ENCODE measurements at regions not wholly inside any gene's neighbourhood (a gene's known extent, or its start where the extent isn't known, plus 50 kb on each side); places are given as distances from the start of the nearest gene placed in this dataset.

DNA sequence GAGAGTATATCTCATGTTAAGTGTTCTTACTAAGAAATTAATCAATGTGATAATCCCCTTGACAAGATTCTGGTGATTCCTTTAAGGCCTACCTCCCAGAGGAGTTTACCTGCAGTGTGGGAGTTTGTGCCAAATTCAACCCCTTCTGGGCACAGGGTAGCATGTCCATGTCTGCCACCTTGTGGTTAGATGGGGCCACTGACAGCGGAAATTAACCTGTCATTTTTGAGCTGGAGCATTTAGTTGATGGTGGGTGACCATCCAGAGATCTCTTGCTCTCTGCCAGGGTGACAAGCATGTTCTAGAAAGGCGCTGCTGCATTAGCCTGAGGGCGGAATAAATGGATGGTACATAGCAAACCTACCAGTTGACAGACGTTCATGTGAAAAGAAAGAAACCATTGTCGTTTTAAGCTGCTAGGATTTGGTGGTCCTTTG is 132.2 kb downstream of the FBXO4 start:
- H3K4me1 Mint-ChIP-seq = peaks cover 6% of the 10 kb centered on the region
- DNase-seq (ENCODE audit: low read depth, low spot score) = peak; percentile 42
- TF ChIP-seq, protein P1, sequence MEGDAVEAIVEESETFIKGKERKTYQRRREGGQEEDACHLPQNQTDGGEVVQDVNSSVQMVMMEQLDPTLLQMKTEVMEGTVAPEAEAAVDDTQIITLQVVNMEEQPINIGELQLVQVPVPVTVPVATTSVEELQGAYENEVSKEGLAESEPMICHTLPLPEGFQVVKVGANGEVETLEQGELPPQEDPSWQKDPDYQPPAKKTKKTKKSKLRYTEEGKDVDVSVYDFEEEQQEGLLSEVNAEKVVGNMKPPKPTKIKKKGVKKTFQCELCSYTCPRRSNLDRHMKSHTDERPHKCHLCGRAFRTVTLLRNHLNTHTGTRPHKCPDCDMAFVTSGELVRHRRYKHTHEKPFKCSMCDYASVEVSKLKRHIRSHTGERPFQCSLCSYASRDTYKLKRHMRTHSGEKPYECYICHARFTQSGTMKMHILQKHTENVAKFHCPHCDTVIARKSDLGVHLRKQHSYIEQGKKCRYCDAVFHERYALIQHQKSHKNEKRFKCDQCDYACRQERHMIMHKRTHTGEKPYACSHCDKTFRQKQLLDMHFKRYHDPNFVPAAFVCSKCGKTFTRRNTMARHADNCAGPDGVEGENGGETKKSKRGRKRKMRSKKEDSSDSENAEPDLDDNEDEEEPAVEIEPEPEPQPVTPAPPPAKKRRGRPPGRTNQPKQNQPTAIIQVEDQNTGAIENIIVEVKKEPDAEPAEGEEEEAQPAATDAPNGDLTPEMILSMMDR (conservative IDR thresholded peaks at IDR 0.05) = peak; percentile 85
- no peaks in the 10 kb centered on the region for H3K27me3 Mint-ChIP-seq (ENCODE audit: low read depth)
- H3K9me3 Mint-ChIP-seq = no peaks in the 10 kb centered on the region
- peak overlapping the region; percentile 70 for H3K27ac Mint-ChIP-seq (ENCODE audit: unreplicated experiment)
- no peak overlapping the region for H3K4me3 Mint-ChIP-seq
- no peaks in the 10 kb centered on the region for H3K36me3 Mint-ChIP-seq (ENCODE audit: low read depth)

DNA sequence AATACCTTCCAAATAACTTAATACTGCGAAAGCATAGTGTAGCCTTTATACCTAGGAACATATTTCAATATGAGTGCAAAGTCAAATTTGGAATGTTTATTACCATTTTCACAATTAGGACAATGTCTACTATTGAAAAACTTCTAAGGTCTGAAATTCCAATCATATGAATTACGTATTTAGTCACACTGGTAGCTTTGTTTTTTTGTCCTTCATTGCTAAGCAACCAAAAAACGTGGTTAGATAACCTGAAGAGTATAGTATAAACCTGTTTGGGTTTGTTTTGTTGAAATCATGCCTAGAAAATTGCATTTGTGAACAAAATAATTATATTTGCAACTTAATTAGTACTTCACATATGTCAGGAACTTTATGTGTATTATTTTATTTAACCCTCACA is 134.2 kb downstream of the FBXO4 start:
- TF ChIP-seq, protein P1 (conservative IDR thresholded peaks at IDR 0.05) = no peak
- Mint-ChIP-seq H3K36me3 (ENCODE audit: low read depth) (no peaks in the 10 kb centered on the region), H3K4me1 (peaks cover 6% of the 10 kb centered on the region), H3K9me3 (no peaks in the 10 kb centered on the region), H3K4me3 (no peak overlapping the region), H3K27ac (ENCODE audit: unreplicated experiment) (no peak overlapping the region), H3K27me3 (ENCODE audit: low read depth) (no peaks in the 10 kb centered on the region)
- no peak for DNase-seq (ENCODE audit: low read depth, low spot score)

DNA sequence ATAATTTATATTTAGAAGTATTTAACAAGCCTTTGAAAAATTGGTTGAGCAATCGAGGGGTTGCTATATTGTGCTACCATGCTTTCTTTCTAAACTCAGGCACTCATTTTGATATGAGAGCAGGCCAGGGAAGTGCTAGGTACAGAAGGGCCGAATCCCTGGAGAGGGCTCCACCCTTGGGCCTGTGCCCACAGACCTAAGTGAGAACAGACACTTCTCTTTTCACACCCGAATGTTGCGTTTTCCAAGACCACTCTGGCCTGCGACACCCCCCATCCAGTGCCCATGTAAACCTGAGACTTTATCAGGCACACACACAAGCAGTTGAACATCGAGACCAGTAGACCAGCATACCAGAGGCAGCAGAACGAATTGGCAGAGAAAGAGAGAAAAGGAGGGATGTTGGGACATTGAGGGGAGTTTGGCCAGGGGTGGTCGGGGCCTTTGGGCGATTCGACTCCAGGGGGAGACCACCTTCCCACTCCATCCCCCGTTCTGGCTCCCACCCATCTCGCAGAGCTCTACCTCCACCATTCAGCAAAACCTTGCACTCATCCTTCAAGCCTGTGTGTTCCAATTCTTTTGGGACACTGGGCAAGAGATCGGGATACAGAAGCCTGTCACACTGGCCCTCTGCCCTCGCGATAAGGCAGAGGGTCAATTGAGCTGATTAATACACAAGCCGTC is 134.8 kb downstream of the FBXO4 start:
- DNase-seq (ENCODE audit: low read depth, low spot score) = no peak
- TF ChIP-seq, protein P1 (conservative IDR thresholded peaks at IDR 0.05) = no peak
- no peaks in the 10 kb centered on the region for H3K9me3 Mint-ChIP-seq
- no peak overlapping the region for H3K4me3 Mint-ChIP-seq
- H3K4me1 Mint-ChIP-seq = peaks cover 6% of the 10 kb centered on the region
- no peak overlapping the region for H3K27ac Mint-ChIP-seq (ENCODE audit: unreplicated experiment)
- H3K36me3 Mint-ChIP-seq (ENCODE audit: low read depth) = no peaks in the 10 kb centered on the region
- no peaks in the 10 kb centered on the region for H3K27me3 Mint-ChIP-seq (ENCODE audit: low read depth)

DNA sequence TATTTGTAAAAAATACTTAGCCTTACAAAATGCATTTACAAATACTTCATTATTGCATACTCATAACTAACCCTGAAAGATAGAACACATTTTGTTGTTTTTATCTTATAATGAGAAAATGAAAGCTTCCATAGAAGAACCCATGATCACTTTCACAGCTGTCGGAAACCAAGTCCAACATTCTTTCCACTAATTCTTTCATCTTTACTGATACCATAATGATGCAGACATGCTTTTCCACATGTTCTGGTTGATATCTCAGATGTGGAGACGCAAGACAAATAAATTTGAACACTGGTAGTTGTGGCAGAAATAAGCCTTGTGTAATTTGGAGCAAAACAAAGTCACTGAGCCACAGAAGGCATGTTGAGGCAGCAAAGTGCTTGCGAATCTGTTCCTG is 136.0 kb downstream of the FBXO4 start:
- Mint-ChIP-seq H3K4me1 (peaks cover 6% of the 10 kb centered on the region), H3K27ac (ENCODE audit: unreplicated experiment) (no peak overlapping the region), H3K9me3 (no peaks in the 10 kb centered on the region), H3K4me3 (no peak overlapping the region), H3K36me3 (ENCODE audit: low read depth) (no peaks in the 10 kb centered on the region), H3K27me3 (ENCODE audit: low read depth) (no peaks in the 10 kb centered on the region)
- TF ChIP-seq, protein P1 (conservative IDR thresholded peaks at IDR 0.05) = no peak
- no peak for DNase-seq (ENCODE audit: low read depth, low spot score)

DNA sequence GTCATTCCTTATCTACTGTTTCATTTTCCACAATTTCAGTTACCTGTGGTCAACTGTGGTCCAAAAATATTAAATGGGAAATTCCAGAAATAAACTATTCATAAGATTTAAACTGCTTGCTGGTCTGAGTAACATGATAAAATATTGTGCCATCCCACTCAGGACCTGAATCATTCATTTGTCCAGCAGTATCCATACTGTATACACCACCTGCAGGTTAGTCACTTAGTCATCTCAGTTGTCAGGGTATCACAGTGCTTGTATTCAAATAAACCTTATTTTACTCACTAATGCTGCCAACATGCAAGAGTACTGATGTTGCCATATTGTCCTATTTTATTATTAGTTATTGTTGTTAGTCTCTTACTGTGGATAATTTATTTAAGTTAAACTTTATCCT is 139.7 kb downstream of the FBXO4 start:
- no peak for DNase-seq (ENCODE audit: low read depth, low spot score)
- Mint-ChIP-seq H3K9me3 (peaks cover 4% of the 10 kb centered on the region), H3K27me3 (ENCODE audit: low read depth) (peaks cover 3% of the 10 kb centered on the region), H3K4me1 (no peaks in the 10 kb centered on the region), H3K36me3 (ENCODE audit: low read depth) (no peaks in the 10 kb centered on the region), H3K4me3 (no peak overlapping the region), H3K27ac (ENCODE audit: unreplicated experiment) (no peak overlapping the region)
- TF ChIP-seq, protein P1 (conservative IDR thresholded peaks at IDR 0.05) = no peak

Measured in neural crest cell (in vitro differentiated cells).